Nephron progenitor cell (in vitro differentiated cells): ENCODE measurements at regions not wholly inside any gene's neighbourhood (a gene's known extent, or its start where the extent isn't known, plus 50 kb on each side); places are given as distances from the start of the nearest gene placed in this dataset.

ENCODE experiments used
- DNase-seq: peaks from one replicate; pipeline ENCODE4 v3.0.0; 2021
- H3K27ac Mint-ChIP-seq: 2 replicates; pipeline ENCODE4 v1.8.0; 2021; ENCODE audit warnings: mild to moderate bottlenecking, moderate library complexity, mixed read lengths
- H3K27me3 Mint-ChIP-seq: 2 replicates; pipeline ENCODE4 v1.8.0; 2021; ENCODE audit warnings: mild to moderate bottlenecking, low read depth, mixed read lengths; ENCODE audit not compliant: poor library complexity
- H3K36me3 Mint-ChIP-seq: 2 replicates; pipeline ENCODE4 v1.8.0; 2021; ENCODE audit warnings: low read depth, mixed read lengths
- H3K4me1 Mint-ChIP-seq: 2 replicates; pipeline ENCODE4 v1.8.0; 2021; ENCODE audit warnings: mixed read lengths
- H3K4me3 Mint-ChIP-seq: 2 replicates; pipeline ENCODE4 v1.8.0; 2021; ENCODE audit warnings: mild to moderate bottlenecking, moderate library complexity, mixed read lengths
- H3K9me3 Mint-ChIP-seq: 2 replicates; pipeline ENCODE4 v1.8.0; 2021; ENCODE audit warnings: mild to moderate bottlenecking, moderate library complexity, mixed read lengths
- CTCF ChIP-seq: fragments of 200-600 bp; sonication (generic); IDR thresholded peaks from 2 replicates; pipeline ENCODE4 v1.5.0; 2021; ENCODE audit warnings: antibody characterized with exemption

DNA sequence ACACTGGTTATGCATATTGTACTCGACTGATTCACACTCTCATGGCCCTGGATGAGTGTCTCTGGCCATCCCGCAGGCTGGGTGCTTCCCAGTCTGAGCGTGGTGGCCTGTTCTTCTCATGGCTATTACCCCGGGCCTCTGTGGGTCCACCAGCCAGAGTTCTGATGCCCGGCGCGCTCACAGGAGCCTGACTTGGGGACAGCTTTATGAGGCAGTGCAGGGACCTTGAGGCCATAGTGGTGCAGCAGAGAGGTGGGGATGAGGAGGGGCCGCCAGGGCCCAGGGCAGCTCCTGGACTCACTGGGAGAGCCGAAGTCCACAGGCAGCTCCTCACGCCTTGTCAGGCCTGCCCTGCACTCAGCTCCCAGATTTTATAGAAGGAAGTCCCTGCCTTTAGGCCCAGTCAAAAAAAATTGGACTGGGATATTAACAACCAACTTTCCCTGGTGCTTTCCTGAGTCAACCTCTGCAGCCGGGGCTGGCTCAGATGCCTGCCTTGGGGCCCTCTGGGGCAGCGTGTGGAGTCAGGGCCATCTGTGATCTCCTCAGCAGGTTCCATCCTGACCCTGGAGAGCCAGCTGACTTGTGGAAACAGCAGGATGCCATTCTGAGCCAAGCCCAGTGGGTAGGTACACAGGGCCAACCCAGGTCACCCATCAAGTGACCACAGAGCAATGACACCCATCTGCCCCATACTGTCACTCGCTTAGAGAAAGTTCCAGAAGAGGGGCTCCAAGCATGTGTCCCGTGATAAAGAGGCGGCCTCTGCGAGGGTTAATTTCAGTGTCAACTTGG lies 89.4 kb upstream of the DIO3 start:
- peaks cover 64% of the 10 kb centered on the region for H3K4me1 Mint-ChIP-seq
- DNase-seq, result no peak
- no peak for TF ChIP-seq CTCF
- H3K27ac Mint-ChIP-seq, result no peak overlapping the region
- H3K4me3 Mint-ChIP-seq, result no peak overlapping the region
- H3K9me3 Mint-ChIP-seq, result no peaks in the 10 kb centered on the region
- H3K36me3 Mint-ChIP-seq, result no peaks in the 10 kb centered on the region
- H3K27me3 Mint-ChIP-seq, result peaks cover 10% of the 10 kb centered on the region

- no peak for TF ChIP-seq CTCF
- DNase-seq, result no peak
- peaks cover 6% of the 10 kb centered on the region for H3K27me3 Mint-ChIP-seq
- no peaks in the 10 kb centered on the region for H3K36me3 Mint-ChIP-seq
- no peaks in the 10 kb centered on the region for H3K9me3 Mint-ChIP-seq
- H3K4me3 Mint-ChIP-seq, result no peak overlapping the region
- H3K4me1 Mint-ChIP-seq, result peaks cover 64% of the 10 kb centered on the region
- no peak overlapping the region for H3K27ac Mint-ChIP-seq
These were observed 88.8 kb upstream of the DIO3 start for GRCh38 chr14:101472518-101472849.

GRCh38 chr14:101473045-101473729 lies 88.1 kb upstream of the DIO3 start:
- H3K4me1 Mint-ChIP-seq, result peaks cover 72% of the 10 kb centered on the region
- H3K27ac Mint-ChIP-seq, result no peak overlapping the region
- H3K27me3 Mint-ChIP-seq, result peaks cover 6% of the 10 kb centered on the region
- no peak for DNase-seq
- no peaks in the 10 kb centered on the region for H3K36me3 Mint-ChIP-seq
- H3K4me3 Mint-ChIP-seq, result no peak overlapping the region
- TF ChIP-seq CTCF, result no peak
- H3K9me3 Mint-ChIP-seq, result no peaks in the 10 kb centered on the region

- H3K27me3 Mint-ChIP-seq, result peaks cover 6% of the 10 kb centered on the region
- peaks cover 73% of the 10 kb centered on the region for H3K4me1 Mint-ChIP-seq
- no peak for DNase-seq
- no peak overlapping the region for H3K4me3 Mint-ChIP-seq
- no peak overlapping the region for H3K27ac Mint-ChIP-seq
- H3K9me3 Mint-ChIP-seq, result no peaks in the 10 kb centered on the region
- no peaks in the 10 kb centered on the region for H3K36me3 Mint-ChIP-seq
- TF ChIP-seq CTCF, result no peak
These were observed 87.3 kb upstream of the DIO3 start for GRCh38 chr14:101473795-101474562.

- peak overlapping the region; percentile 51 for H3K27ac Mint-ChIP-seq
- TF ChIP-seq CTCF, result no peak
- H3K27me3 Mint-ChIP-seq, result peaks cover 6% of the 10 kb centered on the region
- no peaks in the 10 kb centered on the region for H3K36me3 Mint-ChIP-seq
- no peak overlapping the region for H3K4me3 Mint-ChIP-seq
- H3K4me1 Mint-ChIP-seq, result peaks cover 76% of the 10 kb centered on the region
- no peaks in the 10 kb centered on the region for H3K9me3 Mint-ChIP-seq
- no peak for DNase-seq
These were observed 86.5 kb upstream of the DIO3 start for GRCh38 chr14:101474563-101475455.
